A549 (cell line): ENCODE measurements at regions not wholly inside any gene's neighbourhood (a gene's known extent, or its start where the extent isn't known, plus 50 kb on each side); places are given as distances from the start of the nearest gene placed in this dataset.

ENCODE experiments used
- BHLHE40 ChIP-seq: IDR thresholded peaks from 2 replicates; pipeline ENCODE4 v1.6.1; 2012; ENCODE audit warnings: low read depth, low read length, inconsistent platforms
- CBX8 ChIP-seq: fragments of 200-600 bp; sonication (generic); IDR thresholded peaks from 2 replicates; pipeline ENCODE4 v1.6.1; 2016
- CEBPB ChIP-seq, 2 experiments: fragments of >200 bp in 1 of 2; sonication (Bioruptor Twin) in 1 of 2; formaldehyde crosslinking in 1 of 2; IDR thresholded peaks; 2 replicates each; pipeline ENCODE4 v1.6.1; 2012 to 2016
- CTCF ChIP-seq: fragments of >200 bp; sonication (Bioruptor Twin); formaldehyde crosslinking; IDR thresholded peaks from 3 replicates; pipeline ENCODE4 v1.5.1; 2016
- ESRRA ChIP-seq: fragments of 150-350 bp; IDR thresholded peaks from 2 replicates; pipeline ENCODE4 v1.6.1; 2014; ENCODE audit warnings: mild to moderate bottlenecking, low read length, borderline replicate concordance
- KDM5A ChIP-seq: fragments of 200-600 bp; sonication (generic); IDR thresholded peaks from 2 replicates; pipeline ENCODE4 v1.6.1; 2016; ENCODE audit warnings: antibody characterized with exemption, mild to moderate bottlenecking
- POLR2A ChIP-seq: IDR thresholded peaks from 2 replicates; pipeline ENCODE4 v1.6.1; 2012; ENCODE audit warnings: mild to moderate bottlenecking, low read length
- RCOR1 ChIP-seq: fragments of 150-350 bp; IDR thresholded peaks from 2 replicates; pipeline ENCODE4 v1.6.1; 2014; ENCODE audit warnings: antibody characterized with exemption, low read length, low read depth

DNA sequence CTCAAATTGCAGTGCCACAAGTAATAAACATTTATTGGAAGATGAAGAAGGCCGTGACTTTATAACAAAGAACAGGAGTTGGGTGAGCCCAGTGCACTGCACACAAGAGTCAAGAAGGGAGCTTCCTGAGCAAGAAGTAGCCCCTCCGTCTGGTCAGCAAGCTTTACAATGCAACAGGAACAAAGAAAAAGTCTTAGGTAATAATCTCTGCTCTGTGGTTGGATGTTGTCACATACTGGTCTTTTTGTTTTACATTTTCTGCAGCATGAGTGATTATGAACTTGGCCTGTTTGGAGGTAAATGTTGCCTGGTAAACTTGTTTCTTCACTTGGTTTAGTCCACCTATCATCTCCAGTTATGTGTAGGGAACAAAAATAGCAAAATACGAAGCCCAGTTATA is 157.2 kb downstream of the KDM5D start:
- TF ChIP-seq CTCF (no peak), KDM5A (no peak), CEBPB (IDR thresholded peaks at IDR 0.05) (no peak), BHLHE40 (no peak), ESRRA (no peak), POLR2A (no peak), CBX8 (no peak), RCOR1 (no peak)
